ENCODE measurements at regions not wholly inside any gene's neighbourhood (a gene's known extent, or its start where the extent isn't known, plus 50 kb on each side); places are given as distances from the start of the nearest gene placed in this dataset.

DNA sequence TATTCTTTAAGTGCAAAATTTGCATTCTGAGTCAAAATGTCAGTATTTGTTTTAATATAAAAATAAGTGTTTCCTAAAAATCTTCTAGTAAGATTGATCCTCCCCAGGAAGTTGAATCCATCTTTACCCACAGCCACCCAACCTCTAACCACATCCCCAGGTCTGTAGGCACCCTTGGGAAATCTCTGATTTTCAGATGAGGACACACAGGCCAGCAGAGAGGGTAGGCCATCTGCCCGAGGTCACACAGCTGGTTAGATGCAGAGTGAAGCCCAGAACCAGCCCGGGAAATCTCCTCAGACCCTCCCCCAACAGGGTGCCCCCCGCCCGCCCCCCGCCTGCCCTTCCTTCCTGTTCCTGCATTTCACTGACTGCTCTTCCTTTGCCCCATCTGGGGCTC lies 277.5 kb downstream of the FBXW7 start:
- TF ChIP-seq, protein P1, sequence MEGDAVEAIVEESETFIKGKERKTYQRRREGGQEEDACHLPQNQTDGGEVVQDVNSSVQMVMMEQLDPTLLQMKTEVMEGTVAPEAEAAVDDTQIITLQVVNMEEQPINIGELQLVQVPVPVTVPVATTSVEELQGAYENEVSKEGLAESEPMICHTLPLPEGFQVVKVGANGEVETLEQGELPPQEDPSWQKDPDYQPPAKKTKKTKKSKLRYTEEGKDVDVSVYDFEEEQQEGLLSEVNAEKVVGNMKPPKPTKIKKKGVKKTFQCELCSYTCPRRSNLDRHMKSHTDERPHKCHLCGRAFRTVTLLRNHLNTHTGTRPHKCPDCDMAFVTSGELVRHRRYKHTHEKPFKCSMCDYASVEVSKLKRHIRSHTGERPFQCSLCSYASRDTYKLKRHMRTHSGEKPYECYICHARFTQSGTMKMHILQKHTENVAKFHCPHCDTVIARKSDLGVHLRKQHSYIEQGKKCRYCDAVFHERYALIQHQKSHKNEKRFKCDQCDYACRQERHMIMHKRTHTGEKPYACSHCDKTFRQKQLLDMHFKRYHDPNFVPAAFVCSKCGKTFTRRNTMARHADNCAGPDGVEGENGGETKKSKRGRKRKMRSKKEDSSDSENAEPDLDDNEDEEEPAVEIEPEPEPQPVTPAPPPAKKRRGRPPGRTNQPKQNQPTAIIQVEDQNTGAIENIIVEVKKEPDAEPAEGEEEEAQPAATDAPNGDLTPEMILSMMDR (IDR thresholded peaks at IDR 0.05; ENCODE audit: low read length), result no peak
- TF ChIP-seq EZH2 (optimal IDR thresholded peaks at IDR 0.05; ENCODE audit: low read depth, low read length), result no peak
- no peak for TF ChIP-seq EZH2phosphoT487 (IDR thresholded peaks at IDR 0.05; ENCODE audit: low read length)
